HG02642 (cell line): ENCODE measurements at regions not wholly inside any gene's neighbourhood (a gene's known extent, or its start where the extent isn't known, plus 50 kb on each side); places are given as distances from the start of the nearest gene placed in this dataset.
"Not testable (repeated sequence)": the region's sequence is repeated elsewhere in the genome, so short reads cannot be mapped to it uniquely, and the experiment has no call there.

ENCODE experiments used
- ATAC-seq: cut with Tn5 transposase; IDR thresholded peaks from one replicate; pipeline ENCODE4 v1.9.1; 2021; ENCODE audit warnings: mild to moderate bottlenecking; ENCODE audit not compliant: unreplicated experiment, poor library complexity

GRCh38 chr6:134654751-134655150, 295.1 kb downstream of the ALDH8A1 start:
- no peak for ATAC-seq

- ATAC-seq: no peak
Observed at GRCh38 chr6:134651519-134651918, 298.4 kb downstream of the ALDH8A1 start.

- ATAC-seq: no peak
Observed at GRCh38 chr6:134647861-134648260, 302.0 kb downstream of the ALDH8A1 start.

GRCh38 chr6:134642819-134643218, 307.1 kb downstream of the ALDH8A1 start:
- ATAC-seq: no peak

GRCh38 chr6:134642279-134642678, 307.6 kb downstream of the ALDH8A1 start:
- no peak for ATAC-seq

- peak; percentile 82 for ATAC-seq
Observed at GRCh38 chr6:134640975-134641429, 308.9 kb downstream of the ALDH8A1 start.

- ATAC-seq: no peak
Observed at GRCh38 chr6:134640229-134640628, 309.7 kb downstream of the ALDH8A1 start.

- ATAC-seq: no peak
Observed at GRCh38 chr6:134637847-134638437, 312.0 kb downstream of the ALDH8A1 start.

- no peak for ATAC-seq
Observed at GRCh38 chr6:134637282-134637681, 312.6 kb downstream of the ALDH8A1 start.

GRCh38 chr6:134636186-134636799, 313.6 kb downstream of the ALDH8A1 start:
- peak; percentile 61 for ATAC-seq

GRCh38 chr6:134634966-134635365, 314.9 kb downstream of the ALDH8A1 start:
- ATAC-seq: no peak

- ATAC-seq: no peak
Observed at GRCh38 chr6:134634466-134634865, 315.4 kb downstream of the ALDH8A1 start.

GRCh38 chr6:134632982-134633940, 315.3 kb upstream of the SGK1 start:
- not testable (repeated sequence) for ATAC-seq

GRCh38 chr6:134632024-134632423, 314.1 kb upstream of the SGK1 start:
- no peak for ATAC-seq

- ATAC-seq: no peak
Observed at GRCh38 chr6:134631398-134631924, 313.5 kb upstream of the SGK1 start.

- ATAC-seq: peak; percentile 57
Observed at GRCh38 chr6:134630508-134631121, 312.7 kb upstream of the SGK1 start.

- no peak for ATAC-seq
Observed at GRCh38 chr6:134628154-134628553, 310.2 kb upstream of the SGK1 start.

- no peak for ATAC-seq
Observed at GRCh38 chr6:134627707-134628106, 309.8 kb upstream of the SGK1 start.

- no peak for ATAC-seq
Observed at GRCh38 chr6:134626589-134626988, 308.7 kb upstream of the SGK1 start.

- ATAC-seq: no peak
Observed at GRCh38 chr6:134626086-134626485, 308.2 kb upstream of the SGK1 start.
